Right renal pelvis (tissue), 4 donors: ENCODE measurements at regions not wholly inside any gene's neighbourhood (a gene's known extent, or its start where the extent isn't known, plus 50 kb on each side); places are given as distances from the start of the nearest gene placed in this dataset.

ENCODE experiments used
- DNase-seq, 4 donors: peaks; one replicate each; pipeline ENCODE4 v3.0.0-alpha.2; 2013; ENCODE audit warnings: low read depth in 4 of 4, low spot score in 3 of 4, missing footprints in 1 of 4

- DNase-seq, result no peak
Measured at GRCh38 chr16:86367291-86368072, 142.8 kb upstream of the FOXF1 start.

- no peak for DNase-seq
Measured at GRCh38 chr16:86368261-86368660, 142.1 kb upstream of the FOXF1 start.

GRCh38 chr16:86370062-86370461 is 140.3 kb upstream of the FOXF1 start:
- no peak for DNase-seq

- no peak for DNase-seq
Measured at GRCh38 chr16:86371083-86371803, 139.1 kb upstream of the FOXF1 start.

DNA sequence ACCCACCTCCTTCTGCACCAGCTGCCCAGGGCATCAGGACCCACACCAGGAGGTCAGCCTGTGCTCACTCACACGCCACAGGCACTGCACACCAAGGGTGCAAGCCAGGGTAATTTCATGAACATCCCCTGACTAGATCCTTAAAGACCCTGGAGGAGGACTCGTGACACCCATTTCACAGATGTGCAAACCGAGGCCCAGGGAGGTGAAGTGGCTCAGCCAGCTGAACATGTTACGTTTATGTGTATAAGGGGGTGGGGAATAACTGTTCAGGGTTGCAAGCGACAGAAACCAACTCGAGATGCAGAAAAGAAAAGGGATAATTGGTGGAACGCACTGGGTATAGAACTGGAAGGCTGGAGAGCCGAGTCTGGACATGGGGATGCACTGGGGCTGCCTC is 138.1 kb upstream of the FOXF1 start:
- no peak for DNase-seq

DNA sequence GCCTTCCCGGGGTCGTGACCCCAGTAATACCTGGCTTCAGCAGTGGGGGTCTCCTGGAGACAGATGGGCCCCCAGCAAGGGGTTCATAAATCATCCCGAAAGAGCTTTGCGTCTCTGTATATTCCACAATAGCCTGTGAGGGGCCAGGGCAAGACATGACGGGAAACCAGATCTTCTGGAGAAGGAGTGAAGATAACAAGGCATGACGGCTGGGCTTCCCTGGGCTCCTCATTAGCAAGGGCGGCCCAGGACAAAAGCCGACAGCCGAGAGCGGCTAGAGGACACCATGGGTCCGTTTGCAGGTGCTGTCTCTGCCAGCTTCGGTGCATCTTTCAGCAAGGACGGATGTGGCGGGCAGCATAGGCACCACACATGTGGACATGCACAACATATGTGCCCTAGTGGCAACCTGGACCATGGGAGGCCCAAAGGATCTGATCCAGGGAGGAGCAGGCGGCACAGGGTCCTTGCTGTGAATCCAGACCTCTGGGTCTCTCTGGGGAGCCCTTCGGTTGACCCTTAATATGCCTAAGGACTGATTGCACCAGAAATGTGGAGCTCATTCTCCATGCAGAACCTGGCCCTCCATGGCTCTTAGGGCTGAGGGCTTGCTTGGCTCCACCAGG is 136.9 kb upstream of the FOXF1 start:
- DNase-seq, result no peak

DNA sequence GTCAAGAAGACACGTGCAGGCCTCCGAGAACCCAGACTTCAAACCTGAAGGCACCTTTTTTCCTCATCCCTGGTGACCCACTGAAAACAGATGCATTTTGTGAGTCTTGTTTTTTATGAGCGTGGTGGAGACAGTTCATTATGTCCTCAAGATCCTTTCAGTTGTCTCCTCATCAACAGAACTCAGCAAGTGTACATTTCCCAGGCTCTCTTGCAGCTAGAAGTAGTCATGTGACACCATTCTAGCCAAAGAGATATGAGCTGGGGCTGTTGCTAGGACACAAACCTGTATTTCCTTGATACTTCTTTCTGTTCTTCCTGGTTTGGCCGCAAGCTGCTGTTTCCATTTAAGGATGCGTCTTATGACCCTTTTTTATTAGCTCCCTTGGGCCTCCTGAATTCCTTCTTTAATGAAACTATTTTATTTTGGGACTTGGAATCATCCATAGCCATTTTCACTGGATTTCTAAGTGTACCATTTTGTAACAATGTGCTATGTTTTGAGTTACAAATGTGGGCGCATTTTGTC is 135.7 kb upstream of the FOXF1 start:
- no peak for DNase-seq

- no peak for DNase-seq
Measured at GRCh38 chr16:86375364-86375763, 135.0 kb upstream of the FOXF1 start.

DNA sequence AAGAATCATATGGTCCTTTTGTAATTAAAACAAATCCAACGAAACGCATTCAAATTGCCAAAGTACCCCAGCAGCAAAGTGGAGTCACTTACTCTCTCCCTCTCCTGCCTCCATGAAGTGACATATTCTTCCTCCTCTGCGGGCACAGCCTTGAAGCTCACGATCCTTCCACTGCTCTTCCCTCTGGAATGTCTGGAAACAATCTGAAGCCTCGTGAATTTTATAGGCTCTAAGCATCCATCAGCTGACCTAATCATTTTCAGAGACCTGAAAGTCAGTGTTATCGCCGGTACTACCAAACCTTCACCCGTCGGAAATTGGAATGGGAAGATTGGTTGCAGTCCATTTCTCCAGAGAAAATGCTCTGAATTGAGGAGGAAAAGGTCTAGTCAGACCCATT is 134.5 kb upstream of the FOXF1 start:
- no peak for DNase-seq

DNA sequence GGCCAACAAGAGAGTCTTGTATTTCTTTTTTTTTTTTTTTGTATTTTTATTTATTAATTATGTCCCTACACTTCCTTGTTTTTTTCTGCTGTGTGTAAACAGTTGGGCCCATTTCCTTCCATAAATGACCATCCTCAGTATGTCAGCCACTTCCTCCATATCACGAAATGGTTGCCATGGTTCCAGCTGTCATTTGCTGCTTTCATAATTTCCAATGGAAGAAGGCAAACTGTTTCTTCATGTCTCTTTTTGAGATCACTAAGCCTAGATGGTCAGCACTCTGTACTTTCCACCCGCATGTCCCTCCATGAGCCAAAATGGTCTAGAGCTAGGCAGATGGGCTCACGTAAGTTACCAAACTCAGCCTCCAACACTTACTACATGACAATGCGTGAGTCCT is 133.5 kb upstream of the FOXF1 start:
- no peak for DNase-seq

DNA sequence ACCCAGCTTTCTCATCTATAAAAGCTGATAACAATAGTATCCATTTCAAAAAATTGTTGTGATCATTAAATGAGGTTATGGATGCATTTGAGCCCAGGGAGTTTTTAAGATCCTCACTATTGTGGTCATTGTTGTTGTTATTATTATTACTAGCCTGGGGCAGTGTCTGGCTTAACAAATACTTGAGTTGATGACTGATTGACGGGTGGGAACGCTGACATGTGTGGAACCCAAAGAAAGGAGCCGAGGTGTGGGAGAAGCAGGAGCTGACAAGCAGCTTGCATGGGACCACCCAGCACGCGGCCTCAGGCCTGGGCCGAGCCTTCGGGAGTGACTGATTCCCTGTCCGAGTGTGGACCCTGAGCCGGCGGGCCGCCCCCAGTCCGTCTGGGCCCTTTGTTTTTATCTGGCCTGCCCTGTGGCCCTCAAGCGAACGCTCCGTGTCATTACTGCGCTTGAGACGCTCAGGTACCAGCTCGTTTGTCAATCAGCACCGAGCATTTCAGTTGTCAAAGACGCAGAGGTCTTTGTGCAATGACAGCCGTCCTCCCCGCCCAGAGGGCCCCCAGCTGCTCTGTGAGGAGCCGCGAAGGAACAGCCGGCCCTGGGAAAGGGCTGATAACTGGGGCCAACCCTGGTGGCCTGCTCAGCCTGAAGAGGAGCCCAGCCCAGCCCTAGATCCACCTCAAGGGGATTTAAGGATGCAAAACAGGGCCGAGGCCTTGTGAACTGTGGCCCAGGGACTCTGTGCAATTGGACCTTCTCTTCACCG is 132.9 kb upstream of the FOXF1 start:
- DNase-seq, result no peak

- DNase-seq, result no peak
Measured at GRCh38 chr16:86378128-86378527, 132.2 kb upstream of the FOXF1 start.

GRCh38 chr16:86378831-86379504 is 131.4 kb upstream of the FOXF1 start:
- no peak for DNase-seq

DNA sequence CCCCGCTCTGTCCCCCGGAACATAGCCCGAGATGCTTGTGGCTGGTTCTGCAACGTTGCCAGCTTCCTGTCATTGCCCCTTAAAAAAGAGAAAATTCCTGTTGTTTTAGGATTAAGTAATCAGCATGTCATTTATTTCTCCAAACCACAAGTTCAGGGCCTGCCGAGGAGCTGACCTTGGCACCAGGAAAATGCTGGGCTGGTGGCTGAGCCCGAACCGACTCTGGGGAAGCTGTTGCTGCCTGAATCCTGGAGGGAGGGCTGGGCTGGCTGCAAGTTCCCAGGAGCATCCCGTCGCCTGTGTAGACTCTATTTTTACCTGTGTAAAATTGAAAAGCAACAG is 130.9 kb upstream of the FOXF1 start:
- no peak for DNase-seq

DNA sequence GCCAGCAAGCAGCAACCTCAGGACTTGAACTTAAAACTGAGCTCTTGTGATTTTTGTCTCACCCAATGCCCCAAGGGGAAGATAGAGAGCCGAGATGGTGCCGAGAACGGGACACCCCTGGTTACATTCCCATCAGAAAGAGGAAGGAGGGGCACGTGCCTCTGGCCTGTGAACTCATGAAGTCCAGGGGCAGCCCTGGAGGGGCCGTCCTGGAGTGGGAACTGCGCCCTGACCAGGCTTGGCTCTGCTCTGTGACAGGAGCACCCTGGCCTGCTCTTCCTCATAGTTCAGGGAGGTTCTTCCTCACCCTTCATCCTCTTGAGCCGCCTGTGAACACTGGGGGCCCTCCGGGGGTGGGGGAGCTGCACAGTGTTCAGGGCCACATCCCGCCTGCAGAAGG is 130.3 kb upstream of the FOXF1 start:
- no peak for DNase-seq

- DNase-seq, result no peak
Measured at GRCh38 chr16:86381491-86381890, 128.8 kb upstream of the FOXF1 start.

DNA sequence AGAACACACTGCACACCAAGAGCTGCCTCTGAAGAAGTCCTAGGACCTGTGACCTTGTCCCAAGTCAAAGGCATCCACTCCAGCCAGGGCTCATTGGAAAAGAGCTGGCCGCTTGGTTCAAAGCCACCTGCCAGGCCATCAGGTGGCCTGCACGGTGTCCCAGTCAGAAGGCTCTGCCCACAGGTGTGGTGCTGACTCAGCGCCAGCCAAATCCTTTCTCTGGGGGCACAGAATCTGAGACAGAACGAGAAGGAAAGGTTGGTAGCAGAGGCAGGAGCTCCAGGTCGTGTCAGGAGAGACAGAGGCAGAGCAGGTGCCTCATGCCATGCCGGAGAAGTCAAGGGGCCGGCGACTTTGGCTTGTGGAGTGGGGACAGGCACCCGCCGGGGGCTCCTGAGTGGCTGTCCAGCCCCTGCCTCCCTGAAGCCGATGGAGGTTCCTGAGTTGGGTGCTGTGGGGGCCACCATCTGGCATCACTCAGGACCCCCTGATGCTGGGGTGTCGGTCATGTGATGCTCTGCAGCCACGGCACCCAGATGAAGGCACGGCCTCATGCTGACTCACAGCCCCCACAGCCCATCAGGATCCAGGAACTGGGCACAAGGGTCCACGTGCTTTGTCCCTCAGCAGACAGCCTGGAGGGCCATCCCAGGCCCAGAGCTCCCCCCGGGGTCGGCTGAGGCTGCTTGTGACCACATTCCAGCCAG is 128.1 kb upstream of the FOXF1 start:
- no peak for DNase-seq

DNA sequence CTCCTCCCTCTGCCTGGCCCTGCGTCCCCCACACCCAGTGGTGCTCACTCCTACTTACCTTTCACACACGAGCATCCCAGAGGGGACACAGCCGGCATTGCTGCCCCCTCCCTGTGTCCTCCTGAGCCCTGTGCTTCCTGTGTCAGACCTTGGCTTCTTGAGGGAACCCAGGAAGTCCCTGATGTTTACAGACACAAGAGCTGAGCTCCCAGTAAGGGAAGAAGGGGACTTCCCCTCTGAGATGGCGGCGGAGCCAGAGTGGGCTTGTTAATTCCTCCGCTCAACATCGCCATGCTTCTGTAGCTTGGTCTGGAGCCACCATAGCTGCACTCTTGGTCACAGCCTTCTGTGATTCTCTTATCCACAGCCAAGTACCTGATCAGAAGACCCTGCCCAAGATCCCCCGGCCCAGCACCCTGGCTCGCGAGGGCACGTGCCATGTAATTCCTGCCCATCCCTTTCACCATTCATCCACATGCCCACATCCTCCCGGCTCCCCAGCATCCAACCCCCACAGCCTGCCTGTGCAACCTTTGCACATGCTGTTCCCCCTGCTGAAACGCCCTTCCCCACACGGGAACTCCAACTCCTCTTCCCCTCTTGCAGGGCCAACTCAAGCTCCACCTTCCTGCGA is 127.4 kb upstream of the FOXF1 start:
- no peak for DNase-seq
